Right cardiac atrium (tissue), 5 donors: ENCODE measurements at regions not wholly inside any gene's neighbourhood (a gene's known extent, or its start where the extent isn't known, plus 50 kb on each side); places are given as distances from the start of the nearest gene placed in this dataset.

Experiments
- ATAC-seq, 2 donors: fragments of 200-7000 bp; cut with Tn5 transposase; one replicate each; pipeline versions ENCODE4 v1.8.0 to v1.9.1; 2020; ENCODE audit warnings: moderate library complexity in 2 of 2, mild to moderate bottlenecking in 1 of 2
- DNase-seq, 3 donors: peaks; one replicate each; pipeline ENCODE4 v3.0.0-alpha.2; 2020
- H3K27ac ChIP-seq: one replicate; pipeline ENCODE4 v1.5.1; 2013; ENCODE audit warnings: mild to moderate bottlenecking, low read length, control low read depth, moderate library complexity
- H3K27me3 ChIP-seq: one replicate; pipeline ENCODE4 v1.6.1; 2013; ENCODE audit not compliant: control insufficient read depth, insufficient read depth
- H3K4me1 ChIP-seq: one replicate; pipeline ENCODE4 v1.6.1; 2013; ENCODE audit warnings: low read length; ENCODE audit not compliant: control insufficient read depth, insufficient read depth
- H3K4me3 ChIP-seq: one replicate; pipeline ENCODE4 v1.5.1; 2013; ENCODE audit warnings: low read length, control low read depth
- H3K9me3 ChIP-seq: one replicate; pipeline ENCODE4 v1.6.1; 2013; ENCODE audit warnings: low read length; ENCODE audit not compliant: control insufficient read depth
- WGBS: extraction: QIAGEN DNeasy Blood & Tissue Kit; methylation state at CpG from one replicate; pipeline ENCODE4 v1.1.7; 2013; 5-methylcytosine and 5-hydroxymethylcytosine counted together
- intact Hi-C, 4 donors: fragments of 100-400 bp; cut with DNase I; formaldehyde crosslinking; loops; one replicate each; pipeline versions ENCODE4 v1.11.0 to v1.14.0; 2022 to 2023
- donor health status: healthy with polysubstance abuse.
- donor health status: DM: no; HTN: yes; CAD: no.
- donor health status: DM: no; HTN: no; CAD: no.
- donor health status: DM: no; HTN: yes; CAD: no; lungs with severe emphysema.
- donor health status: DM: yes; HTN: yes; CAD: no.

GRCh38 chr1:95435611-95436010, 201.6 kb downstream of the RWDD3 start:
- H3K27me3 ChIP-seq = no peaks in the 10 kb centered on the region
- 92% methylated on average over 3 of the region's 3 CpGs for WGBS
- no peak overlapping the region for H3K27ac ChIP-seq
- no peak for DNase-seq
- intact Hi-C loops = no loop called here
- ATAC-seq = no peak
- H3K4me1 ChIP-seq = no peaks in the 10 kb centered on the region
- no peak overlapping the region for H3K4me3 ChIP-seq
- no peaks in the 10 kb centered on the region for H3K9me3 ChIP-seq

GRCh38 chr1:95437011-95437410, 203.0 kb downstream of the RWDD3 start:
- H3K9me3 ChIP-seq = no peaks in the 10 kb centered on the region
- DNase-seq (no peak), ATAC-seq (no peak)
- 55% methylated on average over 3 of the region's 3 CpGs for WGBS
- intact Hi-C loops = no loop called here
- no peak overlapping the region for H3K27ac ChIP-seq
- H3K27me3 ChIP-seq = no peaks in the 10 kb centered on the region
- no peaks in the 10 kb centered on the region for H3K4me1 ChIP-seq
- no peak overlapping the region for H3K4me3 ChIP-seq

- intact Hi-C loops = no loop called here
- no peaks in the 10 kb centered on the region for H3K27me3 ChIP-seq
- no peaks in the 10 kb centered on the region for H3K4me1 ChIP-seq
- H3K27ac ChIP-seq = no peak overlapping the region
- DNase-seq = no peak
- WGBS = 46% methylated on average over 6 of the region's 6 CpGs
- no peaks in the 10 kb centered on the region for H3K9me3 ChIP-seq
- H3K4me3 ChIP-seq = no peak overlapping the region
- ATAC-seq = no peak
Measured at GRCh38 chr1:95437781-95438180, 203.8 kb downstream of the RWDD3 start.

- ATAC-seq (no peak), DNase-seq (no peak)
- no peak overlapping the region for H3K27ac ChIP-seq
- no peak overlapping the region for H3K4me3 ChIP-seq
- no peaks in the 10 kb centered on the region for H3K4me1 ChIP-seq
- no peaks in the 10 kb centered on the region for H3K27me3 ChIP-seq
- intact Hi-C loops = no loop called here
- H3K9me3 ChIP-seq = no peaks in the 10 kb centered on the region
- WGBS = 64% methylated on average over 4 of the region's 4 CpGs
Measured at GRCh38 chr1:95438218-95438948, 204.4 kb downstream of the RWDD3 start.

GRCh38 chr1:95440511-95440910, 206.5 kb downstream of the RWDD3 start:
- Histone ChIP-seq H3K27ac (no peak overlapping the region), H3K27me3 (no peaks in the 10 kb centered on the region), H3K4me1 (no peaks in the 10 kb centered on the region), H3K9me3 (no peaks in the 10 kb centered on the region), H3K4me3 (no peak overlapping the region)
- no peak for DNase-seq
- WGBS = 59% methylated on average over 4 of the region's 4 CpGs
- ATAC-seq = no peak
- intact Hi-C loops = no loop called here

GRCh38 chr1:95449516-95449915, 215.5 kb downstream of the RWDD3 start:
- DNase-seq (no peak), ATAC-seq (no peak)
- 93% methylated on average over 3 of the region's 3 CpGs for WGBS
- no peaks in the 10 kb centered on the region for H3K27me3 ChIP-seq
- no peak overlapping the region for H3K27ac ChIP-seq
- H3K4me3 ChIP-seq = no peak overlapping the region
- no peaks in the 10 kb centered on the region for H3K4me1 ChIP-seq
- intact Hi-C loops = no loop called here
- H3K9me3 ChIP-seq = peaks cover 2% of the 10 kb centered on the region

GRCh38 chr1:95451054-95451453, 217.0 kb downstream of the RWDD3 start:
- H3K4me1 ChIP-seq = no peaks in the 10 kb centered on the region

GRCh38 chr1:95451904-95452303, 217.9 kb downstream of the RWDD3 start:
- Histone ChIP-seq H3K27ac (no peak overlapping the region), H3K4me3 (no peak overlapping the region), H3K4me1 (no peaks in the 10 kb centered on the region), H3K9me3 (peaks cover 2% of the 10 kb centered on the region), H3K27me3 (no peaks in the 10 kb centered on the region)
- ATAC-seq = no peak
- WGBS = 41% methylated on average over 3 of the region's 3 CpGs
- intact Hi-C loops = no loop called here
- no peak for DNase-seq

More at GRCh38 chr1:95451054-95451453, 217.0 kb downstream of the RWDD3 start:
- intact Hi-C loops = no loop called here
- no peak for DNase-seq
- Histone ChIP-seq H3K27me3 (no peaks in the 10 kb centered on the region), H3K27ac (no peak overlapping the region), H3K4me3 (no peak overlapping the region), H3K9me3 (peaks cover 2% of the 10 kb centered on the region)
- no peak for ATAC-seq
- 78% methylated on average over 3 of the region's 3 CpGs for WGBS

- no peaks in the 10 kb centered on the region for H3K4me1 ChIP-seq
- H3K27ac ChIP-seq = no peak overlapping the region
- H3K27me3 ChIP-seq = no peaks in the 10 kb centered on the region
- no peak overlapping the region for H3K4me3 ChIP-seq
- ATAC-seq (no peak), DNase-seq (no peak)
- WGBS = 95% methylated on average over 2 of the region's 2 CpGs
- H3K9me3 ChIP-seq = peaks cover under 1% of the 10 kb centered on the region
- intact Hi-C loops = no loop called here
Measured at GRCh38 chr1:95453053-95453452, 219.0 kb downstream of the RWDD3 start.

GRCh38 chr1:95467036-95467435, 233.0 kb downstream of the RWDD3 start:
- Histone ChIP-seq H3K9me3 (no peaks in the 10 kb centered on the region), H3K4me1 (no peaks in the 10 kb centered on the region), H3K27me3 (no peaks in the 10 kb centered on the region), H3K27ac (no peak overlapping the region), H3K4me3 (no peak overlapping the region)
- ATAC-seq (no peak), DNase-seq (no peak)
- 15% methylated on average over 1 of the region's 1 CpG for WGBS
- intact Hi-C loops = no loop called here

- no peak for DNase-seq
- Histone ChIP-seq H3K27ac (no peak overlapping the region), H3K9me3 (no peaks in the 10 kb centered on the region), H3K27me3 (no peaks in the 10 kb centered on the region), H3K4me3 (no peak overlapping the region), H3K4me1 (no peaks in the 10 kb centered on the region)
- WGBS = 83% methylated on average over 3 of the region's 3 CpGs
- intact Hi-C loops = no loop called here
- no peak for ATAC-seq
Measured at GRCh38 chr1:95475686-95476457, 241.9 kb downstream of the RWDD3 start.
